ENCODE measurements at regions not wholly inside any gene's neighbourhood (a gene's known extent, or its start where the extent isn't known, plus 50 kb on each side); places are given as distances from the start of the nearest gene placed in this dataset.

DNA sequence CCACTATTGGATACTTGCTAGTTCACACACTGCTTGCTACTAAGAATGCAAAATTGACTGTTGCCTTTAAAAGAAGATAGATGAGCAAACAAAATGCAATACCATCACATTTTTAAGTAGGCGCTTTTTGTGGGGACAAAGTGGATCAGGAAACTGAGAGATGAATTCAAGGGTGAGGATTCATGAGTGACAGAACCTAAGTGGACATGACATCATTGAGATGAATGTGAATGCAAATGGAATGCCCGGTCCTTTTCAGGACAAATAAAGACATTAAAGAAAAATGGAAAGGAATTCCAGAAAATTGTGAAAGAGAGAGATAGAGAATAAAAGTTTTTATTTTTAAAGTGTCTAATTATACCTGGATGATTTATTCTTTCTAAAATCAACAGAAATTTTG is 106.3 kb upstream of the AKR1E2 start:
- no peak overlapping the region for H3K4ac ChIP-seq (ENCODE audit: low read depth, low read length)
- H3T11ph ChIP-seq (ENCODE audit: low read length): no peak overlapping the region
- H3K27me3 ChIP-seq (ENCODE audit: insufficient read depth, low read length): no peaks in the 10 kb centered on the region
- no peak overlapping the region for H3K18ac ChIP-seq (ENCODE audit: insufficient read length, low read depth, low read length)
- peaks cover 2% of the 10 kb centered on the region; the same call in 1 of the 2 replicates for H3K27me3 Mint-ChIP-seq (ENCODE audit: low read depth)
- H3K4me1 Mint-ChIP-seq: peaks cover 7% of the 10 kb centered on the region in 2 experiments
- H3K9me3 ChIP-seq (ENCODE audit: control insufficient read depth, low read depth, low read length): no peaks in the 10 kb centered on the region
- H3K56ac ChIP-seq (ENCODE audit: insufficient read length, low read depth, low read length): no peak overlapping the region
- no peaks in the 10 kb centered on the region; the same call in 1 of the 2 replicates for H3K4me1 ChIP-seq (ENCODE audit: insufficient read depth, low read length)
- H3K36me3 Mint-ChIP-seq (ENCODE audit: insufficient read depth in 1 of 3, low read depth in 3 of 3): peaks cover 0 to 4% (median 0%) of the 10 kb centered on the region in 3 experiments; a peak in 2 of 7 replicates
- no peaks in the 10 kb centered on the region for H4K20me1 ChIP-seq (ENCODE audit: control insufficient read depth, insufficient read depth, insufficient read length)
- H3K4me3 Mint-ChIP-seq: no peak overlapping the region
- H2BK120ac ChIP-seq (ENCODE audit: low read depth, low read length, poor library complexity, severe bottlenecking): no peak overlapping the region
- H3K79me1 ChIP-seq (ENCODE audit: insufficient read depth, low read depth, low read length, poor library complexity, severe bottlenecking): no peaks in the 10 kb centered on the region
- no peak overlapping the region for H2BK5ac ChIP-seq (ENCODE audit: insufficient read length, low read length)
- H2BK15ac ChIP-seq (ENCODE audit: low read depth, low read length): no peak overlapping the region
- no peaks in the 10 kb centered on the region for H3K79me2 ChIP-seq (ENCODE audit: insufficient read depth, low read length)
- H3K9me3 Mint-ChIP-seq: peaks cover 0 to 4% of the 10 kb centered on the region in 2 experiments; a peak in 1 of 5 replicates
- H2BK12ac ChIP-seq (ENCODE audit: insufficient read length, low read depth, low read length): no peak overlapping the region
- H3K27ac Mint-ChIP-seq: no peak overlapping the region
- no CpG with 5 or more reads among the region's 2 CpGs for WGBS (ENCODE audit: extremely low coverage, insufficient read length, low lambda C conversion rate)
- H2AFZ ChIP-seq (ENCODE audit: low read length): no peak overlapping the region
- no peak overlapping the region for H4K8ac ChIP-seq (replicated peaks; ENCODE audit: insufficient read length, low read depth, low read length)
- TF ChIP-seq, protein P1, sequence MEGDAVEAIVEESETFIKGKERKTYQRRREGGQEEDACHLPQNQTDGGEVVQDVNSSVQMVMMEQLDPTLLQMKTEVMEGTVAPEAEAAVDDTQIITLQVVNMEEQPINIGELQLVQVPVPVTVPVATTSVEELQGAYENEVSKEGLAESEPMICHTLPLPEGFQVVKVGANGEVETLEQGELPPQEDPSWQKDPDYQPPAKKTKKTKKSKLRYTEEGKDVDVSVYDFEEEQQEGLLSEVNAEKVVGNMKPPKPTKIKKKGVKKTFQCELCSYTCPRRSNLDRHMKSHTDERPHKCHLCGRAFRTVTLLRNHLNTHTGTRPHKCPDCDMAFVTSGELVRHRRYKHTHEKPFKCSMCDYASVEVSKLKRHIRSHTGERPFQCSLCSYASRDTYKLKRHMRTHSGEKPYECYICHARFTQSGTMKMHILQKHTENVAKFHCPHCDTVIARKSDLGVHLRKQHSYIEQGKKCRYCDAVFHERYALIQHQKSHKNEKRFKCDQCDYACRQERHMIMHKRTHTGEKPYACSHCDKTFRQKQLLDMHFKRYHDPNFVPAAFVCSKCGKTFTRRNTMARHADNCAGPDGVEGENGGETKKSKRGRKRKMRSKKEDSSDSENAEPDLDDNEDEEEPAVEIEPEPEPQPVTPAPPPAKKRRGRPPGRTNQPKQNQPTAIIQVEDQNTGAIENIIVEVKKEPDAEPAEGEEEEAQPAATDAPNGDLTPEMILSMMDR (conservative IDR thresholded peaks at IDR 0.05): no peak
- no peak overlapping the region for H3K14ac ChIP-seq (ENCODE audit: insufficient read depth, low read length)
- H3K9ac ChIP-seq (ENCODE audit: extremely low read depth, insufficient read length, low read length): no peak overlapping the region
- no peak overlapping the region for H3K4me2 ChIP-seq (ENCODE audit: insufficient read depth, insufficient read length, low read length)
- H4K5ac ChIP-seq (ENCODE audit: insufficient read length, low read depth, low read length): no peak overlapping the region
- H2AK5ac ChIP-seq (ENCODE audit: insufficient read length, low read length): no peak overlapping the region
- no peak for DNase-seq
- H3K23ac ChIP-seq (ENCODE audit: insufficient read length, low read depth, low read length): no peak overlapping the region
- no peak overlapping the region for H3K27ac ChIP-seq (ENCODE audit: insufficient read length, low read depth, low read length)
- H4K91ac ChIP-seq (ENCODE audit: insufficient read length, low read depth, low read length): no peak overlapping the region
- H2BK20ac ChIP-seq (ENCODE audit: low read depth, low read length, poor library complexity, severe bottlenecking): no peak overlapping the region
- H3K23me2 ChIP-seq (ENCODE audit: insufficient read length, low read depth, low read length, poor library complexity, severe bottlenecking): no peaks in the 10 kb centered on the region
